GM18867 (cell line): ENCODE measurements at regions not wholly inside any gene's neighbourhood (a gene's known extent, or its start where the extent isn't known, plus 50 kb on each side); places are given as distances from the start of the nearest gene placed in this dataset.

Source experiments
- ATAC-seq: cut with Tn5 transposase; IDR thresholded peaks from one replicate; pipeline ENCODE4 v1.9.1; 2021; ENCODE audit warnings: mild to moderate bottlenecking, moderate library complexity; ENCODE audit not compliant: unreplicated experiment

- no peak for ATAC-seq
Measured at GRCh38 chr17:77654850-77655249, 303.7 kb upstream of the TNRC6C start.

GRCh38 chr17:77656054-77656453 lies 302.4 kb upstream of the TNRC6C start:
- ATAC-seq = no peak

GRCh38 chr17:77657839-77658238 lies 300.7 kb upstream of the TNRC6C start:
- no peak for ATAC-seq

- ATAC-seq = no peak
Measured at GRCh38 chr17:77660524-77660923, 298.0 kb upstream of the TNRC6C start.

GRCh38 chr17:77662833-77663232 lies 295.7 kb upstream of the TNRC6C start:
- no peak for ATAC-seq

GRCh38 chr17:77664097-77664729 lies 294.3 kb upstream of the TNRC6C start:
- ATAC-seq = no peak

GRCh38 chr17:77665833-77666232 lies 292.7 kb upstream of the TNRC6C start:
- no peak for ATAC-seq

GRCh38 chr17:77666462-77666861 lies 292.0 kb upstream of the TNRC6C start:
- ATAC-seq = no peak

GRCh38 chr17:77666881-77667395 lies 291.6 kb upstream of the TNRC6C start:
- ATAC-seq = no peak

GRCh38 chr17:77667478-77667877 lies 291.0 kb upstream of the TNRC6C start:
- ATAC-seq = no peak

- no peak for ATAC-seq
Measured at GRCh38 chr17:77668518-77668917, 290.0 kb upstream of the TNRC6C start.

- no peak for ATAC-seq
Measured at GRCh38 chr17:77670173-77670572, 288.3 kb upstream of the TNRC6C start.

GRCh38 chr17:77674358-77674757 lies 284.1 kb upstream of the TNRC6C start:
- no peak for ATAC-seq

- no peak for ATAC-seq
Measured at GRCh38 chr17:77675411-77675810, 283.1 kb upstream of the TNRC6C start.

GRCh38 chr17:77675816-77676215 lies 282.7 kb upstream of the TNRC6C start:
- no peak for ATAC-seq

- no peak for ATAC-seq
Measured at GRCh38 chr17:77676237-77676661, 282.3 kb upstream of the TNRC6C start.

GRCh38 chr17:77677211-77677610 lies 281.3 kb upstream of the TNRC6C start:
- no peak for ATAC-seq

- no peak for ATAC-seq
Measured at GRCh38 chr17:77677630-77678029, 280.9 kb upstream of the TNRC6C start.

GRCh38 chr17:77679589-77679988 lies 278.9 kb upstream of the TNRC6C start:
- ATAC-seq = no peak

- ATAC-seq = no peak
Measured at GRCh38 chr17:77681861-77682260, 276.6 kb upstream of the TNRC6C start.

- no peak for ATAC-seq
Measured at GRCh38 chr17:77684803-77685798, 273.4 kb upstream of the TNRC6C start.
